Loucy (cell line): ENCODE measurements at regions not wholly inside any gene's neighbourhood (a gene's known extent, or its start where the extent isn't known, plus 50 kb on each side); places are given as distances from the start of the nearest gene placed in this dataset.

Experiments used
- CTCF ChIP-seq: fragments of 200-600 bp; sonication (generic); conservative IDR thresholded peaks from 2 replicates; pipeline ENCODE4 v1.5.1; 2014; ENCODE audit warnings: mild to moderate bottlenecking, antibody characterized with exemption, low read length
- EZH2phosphoT487 ChIP-seq: fragments of 200-600 bp; IDR thresholded peaks from 2 replicates; pipeline ENCODE4 v1.6.1; 2018; ENCODE audit warnings: antibody characterized with exemption, mild to moderate bottlenecking, moderate library complexity, borderline replicate concordance

GRCh38 chr9:12539580-12539975 is 153.6 kb upstream of the TYRP1 start:
- no peak for TF ChIP-seq CTCF
- TF ChIP-seq EZH2phosphoT487 = no peak
